Activated naive CD8-positive, alpha-beta T cell treated with anti-CD3 and anti-CD28 coated beads, Interleukin-2, amount 10 ng/mL, durations not matched to agents 7 days and 5 days (primary cell): ENCODE measurements at regions not wholly inside any gene's neighbourhood (a gene's known extent, or its start where the extent isn't known, plus 50 kb on each side); places are given as distances from the start of the nearest gene placed in this dataset.

Experiments
- ATAC-seq: fragments of 150-1000 bp; cut with Tn5 transposase; one replicate; pipeline ENCODE4 v1.10.0; 2021; ENCODE audit warnings: low read depth, moderate library complexity
- POLR2A ChIA-PET: fragments of 350-600 bp; sonication (Branson Sonifier 250); formaldehyde crosslinking; loops from one replicate; lab custom pipeline; 2021; ENCODE audit warnings: antibody characterized with exemption; lab: Charles Lee
- DNase-seq: peaks from one replicate; pipeline ENCODE4 v3.0.0; 2021
- H3K27ac Mint-ChIP-seq: one replicate; pipeline ENCODE4 v1.8.0; 2022; ENCODE audit warnings: mild to moderate bottlenecking, mixed read lengths
- H3K27me3 Mint-ChIP-seq: one replicate; pipeline ENCODE4 v1.8.0; 2022; ENCODE audit warnings: mild to moderate bottlenecking, moderate library complexity, mixed read lengths
- H3K36me3 Mint-ChIP-seq: one replicate; pipeline ENCODE4 v1.8.0; 2021; ENCODE audit warnings: mild to moderate bottlenecking, mixed read lengths
- H3K4me1 Mint-ChIP-seq: one replicate; pipeline ENCODE4 v1.8.0; 2021; ENCODE audit warnings: mixed read lengths
- H3K4me3 Mint-ChIP-seq: one replicate; pipeline ENCODE4 v1.8.0; 2022; ENCODE audit warnings: mild to moderate bottlenecking, moderate library complexity, mixed read lengths
- H3K9me3 Mint-ChIP-seq: one replicate; pipeline ENCODE4 v1.8.0; 2021; ENCODE audit warnings: mixed read lengths

- Mint-ChIP-seq H3K27ac (no peak overlapping the region), H3K36me3 (no peaks in the 10 kb centered on the region), H3K4me1 (no peaks in the 10 kb centered on the region), H3K4me3 (no peak overlapping the region), H3K27me3 (no peaks in the 10 kb centered on the region), H3K9me3 (no peaks in the 10 kb centered on the region)
- POLR2A ChIA-PET: no interaction called here
- ATAC-seq (no peak), DNase-seq (no peak)
Observed at GRCh38 chr12:78732481-78732880, 132.1 kb upstream of the SYT1 start.

GRCh38 chr12:78739653-78740052 is 124.9 kb upstream of the SYT1 start:
- POLR2A ChIA-PET: no interaction called here
- Mint-ChIP-seq H3K27ac (no peak overlapping the region), H3K9me3 (no peaks in the 10 kb centered on the region), H3K27me3 (no peaks in the 10 kb centered on the region), H3K36me3 (no peaks in the 10 kb centered on the region), H3K4me1 (no peaks in the 10 kb centered on the region), H3K4me3 (no peak overlapping the region)
- DNase-seq (no peak), ATAC-seq (no peak)

- Mint-ChIP-seq H3K9me3 (peaks cover 5% of the 10 kb centered on the region), H3K36me3 (no peaks in the 10 kb centered on the region), H3K27me3 (no peaks in the 10 kb centered on the region), H3K27ac (no peak overlapping the region), H3K4me1 (no peaks in the 10 kb centered on the region), H3K4me3 (no peak overlapping the region)
- no peak for ATAC-seq
- no peak for DNase-seq
- POLR2A ChIA-PET: no interaction called here
Observed at GRCh38 chr12:78746001-78746400, 118.6 kb upstream of the SYT1 start.

GRCh38 chr12:78753058-78753457 is 111.5 kb upstream of the SYT1 start:
- Mint-ChIP-seq H3K27ac (no peak overlapping the region), H3K4me1 (no peaks in the 10 kb centered on the region), H3K36me3 (no peaks in the 10 kb centered on the region), H3K4me3 (no peak overlapping the region), H3K27me3 (no peaks in the 10 kb centered on the region), H3K9me3 (peaks cover 8% of the 10 kb centered on the region)
- ATAC-seq: no peak
- POLR2A ChIA-PET: no interaction called here
- DNase-seq: no peak

- POLR2A ChIA-PET: no interaction called here
- DNase-seq: no peak
- Mint-ChIP-seq H3K36me3 (no peaks in the 10 kb centered on the region), H3K9me3 (peaks cover 7% of the 10 kb centered on the region), H3K27ac (no peak overlapping the region), H3K4me3 (no peak overlapping the region), H3K27me3 (no peaks in the 10 kb centered on the region), H3K4me1 (no peaks in the 10 kb centered on the region)
- ATAC-seq: no peak
Observed at GRCh38 chr12:78756936-78757335, 107.6 kb upstream of the SYT1 start.

- H3K27ac Mint-ChIP-seq: no peak overlapping the region
- POLR2A ChIA-PET: no interaction called here
- H3K27me3 Mint-ChIP-seq: no peaks in the 10 kb centered on the region
- H3K36me3 Mint-ChIP-seq: no peaks in the 10 kb centered on the region
- H3K4me1 Mint-ChIP-seq: no peaks in the 10 kb centered on the region
- H3K9me3 Mint-ChIP-seq: peaks cover 8% of the 10 kb centered on the region
- ATAC-seq (no peak), DNase-seq (no peak)
- H3K4me3 Mint-ChIP-seq: no peak overlapping the region
Observed at GRCh38 chr12:78759367-78759766, 105.2 kb upstream of the SYT1 start.

- peaks cover 8% of the 10 kb centered on the region for H3K9me3 Mint-ChIP-seq
- ATAC-seq (no peak), DNase-seq (no peak)
- H3K4me3 Mint-ChIP-seq: no peak overlapping the region
- POLR2A ChIA-PET: no interaction called here
- no peaks in the 10 kb centered on the region for H3K36me3 Mint-ChIP-seq
- H3K27ac Mint-ChIP-seq: no peak overlapping the region
- no peaks in the 10 kb centered on the region for H3K4me1 Mint-ChIP-seq
- no peaks in the 10 kb centered on the region for H3K27me3 Mint-ChIP-seq
Observed at GRCh38 chr12:78760906-78761305, 103.7 kb upstream of the SYT1 start.

- H3K36me3 Mint-ChIP-seq: no peaks in the 10 kb centered on the region
- H3K4me1 Mint-ChIP-seq: no peaks in the 10 kb centered on the region
- no peak for DNase-seq
- H3K27ac Mint-ChIP-seq: no peak overlapping the region
- POLR2A ChIA-PET: no interaction called here
- no peaks in the 10 kb centered on the region for H3K27me3 Mint-ChIP-seq
- peaks cover 4% of the 10 kb centered on the region for H3K9me3 Mint-ChIP-seq
- H3K4me3 Mint-ChIP-seq: no peak overlapping the region
- no peak for ATAC-seq
Observed at GRCh38 chr12:78764913-78765312, 99.7 kb upstream of the SYT1 start.

GRCh38 chr12:78767264-78767981 is 97.2 kb upstream of the SYT1 start:
- DNase-seq: no peak
- H3K36me3 Mint-ChIP-seq: no peaks in the 10 kb centered on the region
- no peaks in the 10 kb centered on the region for H3K4me1 Mint-ChIP-seq

GRCh38 chr12:78778339-78778738 is 86.2 kb upstream of the SYT1 start:
- no peak for DNase-seq
- H3K4me1 Mint-ChIP-seq: no peaks in the 10 kb centered on the region
- H3K9me3 Mint-ChIP-seq: no peaks in the 10 kb centered on the region
- ATAC-seq: no peak
- no peaks in the 10 kb centered on the region for H3K36me3 Mint-ChIP-seq
- H3K27me3 Mint-ChIP-seq: no peaks in the 10 kb centered on the region
- no peak overlapping the region for H3K4me3 Mint-ChIP-seq
- POLR2A ChIA-PET: no interaction called here
- no peak overlapping the region for H3K27ac Mint-ChIP-seq

More at GRCh38 chr12:78767264-78767981, 97.2 kb upstream of the SYT1 start:
- ATAC-seq: no peak
- Mint-ChIP-seq H3K4me3 (no peak overlapping the region), H3K27ac (no peak overlapping the region), H3K9me3 (peaks cover 4% of the 10 kb centered on the region), H3K27me3 (no peaks in the 10 kb centered on the region)
- POLR2A ChIA-PET: no interaction called here

- Mint-ChIP-seq H3K4me1 (no peaks in the 10 kb centered on the region), H3K27me3 (no peaks in the 10 kb centered on the region), H3K4me3 (no peak overlapping the region), H3K36me3 (no peaks in the 10 kb centered on the region), H3K27ac (no peak overlapping the region), H3K9me3 (no peaks in the 10 kb centered on the region)
- POLR2A ChIA-PET: no interaction called here
- DNase-seq (no peak), ATAC-seq (no peak)
Observed at GRCh38 chr12:78787576-78787975, 77.0 kb upstream of the SYT1 start.

GRCh38 chr12:78790148-78790547 is 74.4 kb upstream of the SYT1 start:
- no peaks in the 10 kb centered on the region for H3K4me1 Mint-ChIP-seq
- ATAC-seq (no peak), DNase-seq (no peak)
- POLR2A ChIA-PET: no interaction called here
- H3K36me3 Mint-ChIP-seq: no peaks in the 10 kb centered on the region
- no peak overlapping the region for H3K4me3 Mint-ChIP-seq
- peaks cover 4% of the 10 kb centered on the region for H3K9me3 Mint-ChIP-seq
- H3K27me3 Mint-ChIP-seq: no peaks in the 10 kb centered on the region
- H3K27ac Mint-ChIP-seq: no peak overlapping the region

GRCh38 chr12:78792052-78792698 is 72.4 kb upstream of the SYT1 start:
- ATAC-seq: no peak
- POLR2A ChIA-PET: no interaction called here

GRCh38 chr12:78793491-78793890 is 71.1 kb upstream of the SYT1 start:
- DNase-seq (no peak), ATAC-seq (no peak)
- H3K27me3 Mint-ChIP-seq: no peaks in the 10 kb centered on the region
- POLR2A ChIA-PET: no interaction called here
- no peaks in the 10 kb centered on the region for H3K36me3 Mint-ChIP-seq
- H3K9me3 Mint-ChIP-seq: peaks cover 8% of the 10 kb centered on the region
- H3K27ac Mint-ChIP-seq: no peak overlapping the region
- H3K4me1 Mint-ChIP-seq: no peaks in the 10 kb centered on the region
- no peak overlapping the region for H3K4me3 Mint-ChIP-seq

More at GRCh38 chr12:78792052-78792698, 72.4 kb upstream of the SYT1 start:
- Mint-ChIP-seq H3K27ac (no peak overlapping the region), H3K4me3 (no peak overlapping the region), H3K27me3 (no peaks in the 10 kb centered on the region), H3K36me3 (no peaks in the 10 kb centered on the region), H3K9me3 (peaks cover 8% of the 10 kb centered on the region), H3K4me1 (no peaks in the 10 kb centered on the region)
- no peak for DNase-seq
